GM19467 (cell line): ENCODE measurements at regions not wholly inside any gene's neighbourhood (a gene's known extent, or its start where the extent isn't known, plus 50 kb on each side); places are given as distances from the start of the nearest gene placed in this dataset.

Experiments
- ATAC-seq: cut with Tn5 transposase; IDR thresholded peaks from one replicate; pipeline ENCODE4 v1.9.1; 2021; ENCODE audit warnings: mild to moderate bottlenecking, moderate library complexity; ENCODE audit not compliant: unreplicated experiment

- no peak for ATAC-seq
Measured at GRCh38 chr10:6888434-6888833, 308.4 kb upstream of the PRKCQ start.

- ATAC-seq: no peak
Measured at GRCh38 chr10:6885284-6885683, 305.2 kb upstream of the PRKCQ start.

GRCh38 chr10:6881987-6882386, 301.9 kb upstream of the PRKCQ start:
- no peak for ATAC-seq

GRCh38 chr10:6877722-6878392, 297.8 kb upstream of the PRKCQ start:
- ATAC-seq: no peak

- no peak for ATAC-seq
Measured at GRCh38 chr10:6877336-6877721, 297.3 kb upstream of the PRKCQ start.

- no peak for ATAC-seq
Measured at GRCh38 chr10:6875269-6875865, 295.3 kb upstream of the PRKCQ start.

- ATAC-seq: no peak
Measured at GRCh38 chr10:6871128-6871527, 291.1 kb upstream of the PRKCQ start.

- no peak for ATAC-seq
Measured at GRCh38 chr10:6868036-6868725, 288.1 kb upstream of the PRKCQ start.

- no peak for ATAC-seq
Measured at GRCh38 chr10:6866757-6867156, 286.7 kb upstream of the PRKCQ start.

- ATAC-seq: no peak
Measured at GRCh38 chr10:6864142-6864541, 284.1 kb upstream of the PRKCQ start.

GRCh38 chr10:6863381-6863780, 283.3 kb upstream of the PRKCQ start:
- ATAC-seq: no peak

- ATAC-seq: no peak
Measured at GRCh38 chr10:6850452-6850851, 270.4 kb upstream of the PRKCQ start.

GRCh38 chr10:6847561-6847960, 267.5 kb upstream of the PRKCQ start:
- no peak for ATAC-seq

- ATAC-seq: no peak
Measured at GRCh38 chr10:6843894-6844650, 264.0 kb upstream of the PRKCQ start.

GRCh38 chr10:6843481-6843881, 263.4 kb upstream of the PRKCQ start:
- ATAC-seq: no peak

GRCh38 chr10:6842722-6843121, 262.6 kb upstream of the PRKCQ start:
- ATAC-seq: no peak

- ATAC-seq: no peak
Measured at GRCh38 chr10:6841761-6842160, 261.7 kb upstream of the PRKCQ start.

- ATAC-seq: no peak
Measured at GRCh38 chr10:6840766-6841165, 260.7 kb upstream of the PRKCQ start.

- no peak for ATAC-seq
Measured at GRCh38 chr10:6840201-6840691, 260.2 kb upstream of the PRKCQ start.

- no peak for ATAC-seq
Measured at GRCh38 chr10:6838118-6838517, 258.0 kb upstream of the PRKCQ start.

GRCh38 chr10:6833458-6834011, 253.5 kb upstream of the PRKCQ start:
- no peak for ATAC-seq
